Stimulated activated CD8-positive, alpha-beta memory T cell treated with anti-CD3 and anti-CD28 coated beads, Interleukin-4, amount 100 ng/mL, for 24 hours (primary cell): ENCODE measurements at regions not wholly inside any gene's neighbourhood (a gene's known extent, or its start where the extent isn't known, plus 50 kb on each side); places are given as distances from the start of the nearest gene placed in this dataset.

Source experiments
- DNase-seq: peaks from one replicate; pipeline ENCODE4 v3.0.0-alpha.2; 2020; ENCODE audit warnings: low read depth

DNA sequence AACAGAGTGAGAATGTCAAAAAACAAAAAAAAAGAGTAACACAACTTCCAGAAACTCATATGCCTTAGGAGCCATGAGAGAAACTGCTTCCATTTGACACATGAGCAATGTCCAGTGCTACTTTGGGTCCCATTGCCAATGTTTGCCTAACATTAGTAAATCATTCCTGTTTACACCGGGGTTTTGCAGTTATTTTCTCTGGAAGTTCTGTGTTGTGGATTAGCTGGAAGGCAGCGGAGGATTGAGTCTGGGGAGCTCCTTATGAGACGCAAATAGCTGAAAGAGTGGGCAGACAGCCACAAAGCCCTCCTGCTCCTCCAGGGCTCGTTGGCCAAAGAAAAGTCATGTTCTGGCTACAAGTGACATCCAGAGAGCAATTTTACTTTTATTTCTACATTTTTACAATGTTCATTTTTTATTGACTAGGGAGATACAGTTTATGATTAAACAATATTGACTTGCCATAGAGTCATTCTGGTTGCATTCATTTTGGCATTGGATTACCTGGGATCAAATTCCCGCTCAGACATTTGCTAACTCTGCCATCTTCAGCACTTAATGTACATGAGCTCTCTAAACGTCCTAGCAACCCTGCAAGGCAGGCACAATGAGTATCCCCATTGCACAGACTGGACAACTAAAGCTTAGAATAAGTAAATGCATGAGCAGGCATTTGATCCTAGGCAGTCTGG is 66.4 kb upstream of the GALNT2 start:
- DNase-seq = no peak

- no peak for DNase-seq
These were observed 64.8 kb upstream of the GALNT2 start for GRCh38 chr1:230002164-230002803.

- DNase-seq = no peak
These were observed 63.6 kb upstream of the GALNT2 start for GRCh38 chr1:230003409-230003808.

DNA sequence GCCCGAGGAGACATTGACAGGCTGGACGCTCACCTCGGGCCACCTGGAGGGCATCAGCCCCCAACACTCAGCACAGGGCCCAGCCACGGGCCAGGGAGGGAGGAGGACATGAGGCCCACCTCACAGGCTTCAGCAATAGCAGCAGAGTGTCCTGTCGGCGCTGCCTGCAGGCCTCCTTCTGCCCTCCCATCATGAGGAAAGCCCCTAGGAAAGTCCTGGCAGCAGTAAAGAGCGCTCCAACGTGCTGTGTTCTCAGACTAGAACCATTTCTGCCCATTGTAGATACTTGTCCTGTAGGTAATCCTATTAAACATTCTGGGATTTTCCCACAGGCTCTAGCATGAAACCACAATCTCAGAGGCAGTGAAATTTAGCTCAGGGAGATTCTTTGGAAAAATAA is 62.0 kb upstream of the GALNT2 start:
- DNase-seq = no peak

- no peak for DNase-seq
These were observed 58.3 kb upstream of the GALNT2 start for GRCh38 chr1:230008721-230009120.

GRCh38 chr1:230009611-230010313 is 57.3 kb upstream of the GALNT2 start:
- DNase-seq = no peak

GRCh38 chr1:230010603-230011332 is 56.3 kb upstream of the GALNT2 start:
- no peak for DNase-seq

GRCh38 chr1:230011333-230012092 is 55.5 kb upstream of the GALNT2 start:
- DNase-seq = no peak

DNA sequence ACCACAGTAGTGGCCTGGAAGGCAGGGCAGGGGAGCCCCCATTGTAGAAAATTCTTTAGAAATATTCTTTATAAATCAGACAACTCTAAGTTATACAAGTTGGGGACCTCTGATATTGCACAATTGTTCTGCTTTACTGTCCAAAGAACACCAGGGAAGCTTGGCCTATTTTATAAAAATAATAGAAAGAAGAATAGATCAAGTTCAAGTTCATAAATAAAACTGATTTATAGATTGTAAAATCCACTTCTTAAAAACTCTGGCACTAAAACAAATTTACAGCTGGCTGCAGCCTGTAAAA is 55.0 kb upstream of the GALNT2 start:
- DNase-seq = no peak

GRCh38 chr1:230012741-230013140 is 54.3 kb upstream of the GALNT2 start:
- no peak for DNase-seq

DNA sequence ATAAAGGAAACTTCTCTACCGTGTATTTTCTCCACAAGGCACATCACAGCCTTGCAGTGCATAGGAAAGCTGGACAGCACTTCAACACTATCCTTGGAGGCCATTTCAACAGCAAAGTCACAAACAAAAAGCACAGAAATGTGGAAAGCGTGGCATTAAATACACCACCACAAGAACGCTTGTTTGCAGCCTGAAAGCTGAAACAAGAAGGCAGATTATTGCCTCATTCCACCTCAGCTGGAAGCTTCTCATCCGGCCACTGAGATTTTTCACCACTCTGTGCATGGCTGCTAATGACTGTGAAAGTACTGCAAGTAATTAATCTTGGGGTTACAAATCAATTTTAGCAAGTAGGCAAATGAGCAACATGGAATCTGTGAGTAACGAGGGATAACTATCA is 50.9 kb upstream of the GALNT2 start:
- no peak for DNase-seq
